GM19238 (cell line): ENCODE measurements at regions not wholly inside any gene's neighbourhood (a gene's known extent, or its start where the extent isn't known, plus 50 kb on each side); places are given as distances from the start of the nearest gene placed in this dataset.
A peak's percentile ranks its signal among the peaks of the same experiment; 100 is the strongest.
"Not testable (repeated sequence)": the region's sequence is repeated elsewhere in the genome, so short reads cannot be mapped to it uniquely, and the experiment has no call there.

Experiments used
- DNase-seq: peaks from one replicate; pipeline ENCODE4 v3.0.0; 2011; ENCODE audit warnings: low spot score; ENCODE audit not compliant: insufficient read length

GRCh38 chr5:42950116-42950455 lies 90.0 kb downstream of the ANXA2R start:
- no peak for DNase-seq

DNA sequence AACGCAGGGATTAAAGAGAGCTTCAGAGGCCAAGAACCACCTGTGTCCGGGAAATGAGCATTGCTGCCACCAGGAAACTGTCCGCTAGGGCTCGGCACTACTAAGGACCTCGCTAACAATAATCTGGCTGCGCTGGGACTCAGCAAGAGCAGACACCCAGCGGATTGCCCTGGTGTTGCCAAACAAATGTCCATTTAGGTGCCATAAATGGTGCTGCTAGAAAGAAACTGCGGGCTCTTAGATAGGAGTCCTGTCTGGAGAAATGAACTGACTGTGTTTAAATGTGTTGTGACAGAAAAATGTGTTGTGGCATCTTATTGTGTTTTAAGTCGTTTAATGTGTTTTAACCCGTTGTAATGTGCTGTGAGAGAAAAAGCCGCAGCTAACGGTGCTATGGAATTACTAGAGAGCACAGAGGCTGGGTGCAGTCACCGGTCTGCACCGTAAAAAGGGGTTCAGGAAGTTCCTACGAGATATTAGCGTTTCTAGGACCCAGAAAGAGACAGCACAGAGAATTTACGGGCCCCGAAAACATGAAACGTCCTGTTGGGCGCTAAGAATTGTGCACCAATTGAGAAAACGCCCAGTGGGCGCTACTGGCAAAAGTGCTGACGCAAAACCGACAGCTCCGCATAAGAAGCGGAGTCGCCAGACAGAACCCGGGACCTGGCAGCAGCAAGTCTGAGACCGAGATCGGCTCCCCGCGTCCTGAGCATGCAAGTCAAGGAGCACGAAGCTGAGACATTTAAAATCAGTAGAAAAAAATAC lies 90.6 kb downstream of the ANXA2R start:
- DNase-seq = peak; percentile 40

DNA sequence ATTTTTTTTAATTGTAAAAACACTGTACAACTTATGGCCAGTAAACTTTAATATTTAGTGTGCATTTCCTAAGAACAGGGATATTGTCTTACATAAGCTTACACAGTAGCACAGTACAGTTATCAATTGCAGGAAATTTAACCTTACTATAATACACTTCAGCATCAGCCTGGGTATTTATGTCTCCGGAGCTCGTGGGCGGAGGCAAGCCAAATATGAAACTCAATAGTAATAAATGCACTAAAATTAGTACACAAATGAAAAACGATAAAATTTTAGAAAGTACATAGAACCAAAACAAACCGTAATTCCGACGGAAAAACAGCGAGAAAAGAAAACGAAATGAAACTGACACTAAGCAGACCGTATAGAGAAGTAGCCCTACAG lies 91.2 kb downstream of the ANXA2R start:
- DNase-seq = no peak

- DNase-seq = no peak
Observed at GRCh38 chr5:42944989-42945388, 95.1 kb downstream of the ANXA2R start.

DNA sequence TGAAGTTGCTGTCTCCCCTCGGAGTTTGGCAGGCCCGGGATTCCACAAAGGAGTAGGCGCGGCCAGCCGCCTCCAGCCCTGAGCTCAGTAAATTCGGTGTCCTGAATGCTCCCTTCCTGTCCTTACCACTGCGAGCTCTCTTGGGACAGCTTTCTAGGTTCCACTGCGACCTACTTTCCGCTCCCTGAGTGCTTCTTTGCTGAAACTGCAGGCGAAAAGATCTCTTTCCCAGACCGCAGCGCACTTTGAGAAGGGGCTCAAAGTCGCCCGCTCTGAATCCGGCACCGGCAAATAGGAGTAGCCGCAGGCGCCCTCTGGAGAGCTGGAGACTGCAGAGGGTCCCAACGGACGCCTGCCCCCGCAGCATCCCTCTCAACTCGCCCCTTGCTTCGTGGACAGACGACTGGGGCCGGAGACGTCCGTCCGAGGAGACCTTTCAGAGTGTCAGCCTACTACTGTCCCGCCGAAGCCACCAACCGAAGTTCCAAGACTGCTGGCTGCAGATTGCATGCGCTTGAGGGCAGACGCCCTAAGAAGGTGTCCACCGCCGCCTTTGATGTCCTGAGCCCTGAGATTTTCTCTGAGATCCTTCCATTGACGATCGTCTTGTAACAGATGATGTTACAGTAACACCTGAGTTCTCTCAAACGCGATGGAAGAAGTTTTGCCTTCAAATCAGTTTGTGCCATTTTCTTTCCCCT lies 96.0 kb downstream of the ANXA2R start:
- no peak for DNase-seq

DNA sequence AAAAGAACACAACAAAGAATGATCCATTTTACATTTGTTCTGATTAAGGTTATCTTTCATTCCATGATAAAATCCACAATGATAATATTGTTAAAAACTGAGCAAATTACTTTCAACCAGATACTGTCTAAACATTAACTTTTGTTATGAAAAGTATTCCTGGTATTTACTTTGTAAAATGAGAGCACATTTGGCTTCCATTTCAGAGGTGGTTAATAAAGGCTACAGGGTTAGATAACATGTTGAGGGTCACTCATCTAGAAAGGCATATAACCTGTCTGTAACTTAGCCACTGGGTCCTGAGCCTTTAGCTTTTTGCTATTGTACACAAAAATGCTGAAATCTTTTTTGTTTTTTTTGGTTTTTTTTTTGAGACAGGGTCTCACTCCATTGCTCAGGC lies 99.3 kb downstream of the ANXA2R start:
- no peak for DNase-seq

GRCh38 chr5:42932011-42932410 lies 108.1 kb downstream of the ANXA2R start:
- DNase-seq = not testable (repeated sequence)

DNA sequence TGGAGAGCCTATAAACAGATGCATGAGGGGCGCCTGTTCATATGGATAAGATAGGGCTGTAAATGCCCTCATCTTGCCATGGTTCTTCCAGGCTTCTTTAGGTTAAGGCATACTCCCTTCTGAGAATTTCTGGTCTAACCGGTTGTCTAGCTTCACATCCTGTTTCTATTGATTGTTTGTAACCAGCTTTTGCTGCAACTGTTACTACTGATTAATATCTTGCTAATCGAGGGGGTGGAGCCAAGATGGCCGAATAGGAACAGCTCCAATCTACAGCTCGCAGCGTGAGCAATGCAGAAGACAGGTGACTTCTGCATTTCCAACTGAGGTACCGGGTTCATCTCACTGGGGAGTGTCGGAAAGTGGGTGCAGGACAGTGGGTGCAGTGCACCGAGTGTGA lies 108.7 kb downstream of the ANXA2R start:
- not testable (repeated sequence) for DNase-seq

- DNase-seq = no peak
Observed at GRCh38 chr5:42930934-42931333, 109.2 kb downstream of the ANXA2R start.

DNA sequence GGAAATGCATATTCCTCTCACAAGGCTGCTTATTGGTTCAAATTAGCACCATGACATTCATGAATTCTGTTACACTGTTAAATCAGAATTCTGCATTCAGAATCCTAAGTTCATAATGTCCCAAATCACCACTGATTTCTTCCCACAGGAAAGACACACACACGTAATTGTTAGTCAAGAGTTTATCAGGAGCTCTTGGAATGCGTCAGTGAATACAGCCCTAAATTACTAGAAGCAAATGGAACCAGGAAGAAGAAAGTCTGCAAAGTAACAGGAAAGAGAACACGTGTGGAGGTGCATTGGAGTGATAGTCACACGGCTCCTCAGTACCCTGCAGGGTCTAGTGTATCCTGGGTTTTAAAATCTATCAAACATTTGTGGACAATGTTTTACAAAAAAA lies 110.2 kb downstream of the ANXA2R start:
- no peak for DNase-seq

DNA sequence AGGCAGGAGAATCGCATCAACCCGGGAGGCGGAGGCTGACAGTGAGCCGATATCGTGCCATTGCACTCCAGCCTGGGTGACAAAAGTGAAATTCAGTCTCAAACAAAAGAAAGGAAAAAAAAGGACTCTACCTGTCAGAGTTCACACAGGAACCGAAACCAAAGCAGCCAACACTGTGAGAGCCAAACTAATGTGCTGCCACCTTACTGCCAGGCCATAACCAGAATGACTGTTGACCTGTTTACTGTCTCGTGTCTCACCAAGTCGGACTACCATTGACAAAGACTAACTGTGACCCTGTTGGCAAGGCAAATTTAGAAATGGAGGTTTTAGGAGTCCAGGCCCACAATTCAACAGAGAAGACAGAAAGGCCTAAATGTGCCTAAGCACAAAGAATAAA lies 112.4 kb downstream of the ANXA2R start:
- no peak for DNase-seq

DNA sequence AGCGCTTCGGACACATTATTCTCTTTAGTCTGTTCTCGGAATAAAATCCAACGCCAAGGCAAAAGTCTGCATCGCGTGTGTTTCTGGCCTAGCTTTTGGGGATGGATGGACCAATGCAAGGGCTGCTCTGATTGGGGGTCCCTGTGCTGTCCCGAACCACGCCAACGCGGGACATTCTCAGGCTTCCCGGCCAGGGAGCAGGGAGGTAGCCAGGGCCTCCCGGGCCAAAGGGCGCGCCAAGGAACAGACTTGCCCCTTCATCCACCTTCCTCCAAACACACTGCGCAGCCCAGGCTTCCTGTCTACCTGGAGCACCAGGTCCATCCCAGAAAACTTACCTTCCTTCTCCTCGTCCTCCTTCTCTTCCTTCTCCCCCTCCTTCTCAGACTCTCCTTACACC lies 113.0 kb upstream of the SELENOP start:
- no peak for DNase-seq

GRCh38 chr5:42924226-42924625 lies 112.5 kb upstream of the SELENOP start:
- no peak for DNase-seq

GRCh38 chr5:42923710-42924109 lies 112.0 kb upstream of the SELENOP start:
- DNase-seq = no peak

- DNase-seq = no peak
Observed at GRCh38 chr5:42919600-42919999, 107.9 kb upstream of the SELENOP start.

DNA sequence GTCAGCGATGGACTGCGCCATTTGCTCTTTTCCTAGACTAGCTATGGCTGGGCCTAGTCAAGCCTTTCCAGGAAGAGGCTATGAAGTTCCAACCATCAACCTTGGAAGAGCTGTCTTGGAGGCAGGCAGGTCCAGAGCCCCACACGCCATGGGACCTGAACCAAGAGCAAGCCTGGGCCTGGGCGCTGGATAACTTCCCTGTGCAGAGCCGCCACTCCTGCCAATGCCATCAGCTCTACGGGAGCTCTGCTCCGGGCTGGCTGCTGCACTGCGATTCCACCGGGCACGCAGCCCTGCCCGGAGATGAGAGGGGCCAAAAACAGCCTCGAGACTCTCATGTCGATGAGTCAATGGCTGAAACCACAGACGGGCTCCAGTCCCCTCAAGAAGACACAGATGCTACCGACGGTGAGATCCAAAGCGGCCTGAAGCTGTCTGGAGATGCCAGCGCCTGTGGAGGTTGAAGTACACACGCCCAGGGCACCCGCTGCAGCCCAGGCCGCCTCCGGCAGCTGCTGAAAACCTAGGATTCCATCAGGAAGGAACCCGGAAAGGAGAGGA lies 103.7 kb upstream of the SELENOP start:
- DNase-seq = no peak

- DNase-seq = no peak
Observed at GRCh38 chr5:42912184-42912798, 100.6 kb upstream of the SELENOP start.

- peak; percentile 68 for DNase-seq
Observed at GRCh38 chr5:42908509-42909488, 97.1 kb upstream of the SELENOP start.

- no peak for DNase-seq
Observed at GRCh38 chr5:42908086-42908485, 96.4 kb upstream of the SELENOP start.

DNA sequence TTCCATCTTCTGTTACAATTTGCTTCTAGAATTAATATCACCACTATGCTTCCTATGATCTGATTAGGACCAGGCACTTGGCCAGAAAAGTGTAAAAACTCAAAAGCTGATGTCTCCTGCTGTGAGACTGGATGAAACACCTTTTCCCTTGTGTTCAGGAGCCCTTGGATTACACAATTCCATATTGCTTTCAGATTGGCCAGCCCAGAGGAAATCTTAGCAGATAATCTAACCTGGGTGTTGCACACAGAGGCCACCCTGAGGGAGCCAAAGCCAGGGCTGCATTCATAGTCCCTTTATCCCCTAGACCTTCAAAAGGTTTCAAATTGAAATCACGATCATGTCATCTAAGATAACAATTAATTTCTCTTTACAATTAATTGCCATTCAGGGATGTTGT lies 94.1 kb upstream of the SELENOP start:
- DNase-seq = no peak

DNA sequence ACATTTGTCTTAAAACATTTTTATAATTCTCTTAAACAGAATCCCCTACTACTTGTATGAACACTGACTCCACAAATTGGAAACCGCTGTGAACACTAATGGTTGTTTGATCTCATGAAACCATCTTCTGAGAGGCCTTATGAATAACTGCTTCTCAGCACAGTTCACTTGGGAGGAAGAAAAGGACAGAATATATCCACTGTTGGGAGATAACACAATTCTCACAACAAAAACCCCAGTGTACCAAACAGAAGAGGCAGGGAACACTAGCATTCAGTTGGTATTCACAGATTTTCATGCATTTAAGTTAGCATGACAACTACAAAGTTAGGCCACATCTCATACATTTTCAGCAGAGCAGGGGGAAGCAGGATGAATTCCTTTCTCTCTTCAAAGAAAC lies 89.0 kb upstream of the SELENOP start:
- no peak for DNase-seq
